ENCODE measurements at regions not wholly inside any gene's neighbourhood (a gene's known extent, or its start where the extent isn't known, plus 50 kb on each side); places are given as distances from the start of the nearest gene placed in this dataset.

- no peaks in the 10 kb centered on the region for H3K9me3 Mint-ChIP-seq
- no peak overlapping the region for H3K27ac Mint-ChIP-seq
- no peaks in the 10 kb centered on the region for H3K36me3 Mint-ChIP-seq
- no peaks in the 10 kb centered on the region for H3K4me1 Mint-ChIP-seq
- ATAC-seq (no peak), DNase-seq (ENCODE audit: low spot score in 2 of 2) (no peak)
- H3K4me3 Mint-ChIP-seq = no peak overlapping the region
Measured at GRCh38 chr3:11696054-11696453, 52.3 kb upstream of the VGLL4 start.

Measured in stimulated activated effector memory CD8-positive, alpha-beta T cell treated with anti-CD3 and anti-CD28 coated beads, Interleukin-12 subunit alpha, Interleukin-12 subunit beta, amount 100 ng/mL, for 72 hours (primary cell).